ENCODE measurements at regions not wholly inside any gene's neighbourhood (a gene's known extent, or its start where the extent isn't known, plus 50 kb on each side); places are given as distances from the start of the nearest gene placed in this dataset.

- no peak for ATAC-seq
- no peaks in the 10 kb centered on the region for H3K36me3 ChIP-seq
- WGBS, 2 donors (ENCODE audit: low coverage in 1 of 2): 62 to 85% methylated on average over 4 of the region's 4 CpGs
- H3K27me3 ChIP-seq: no peaks in the 10 kb centered on the region
- TF ChIP-seq POLR2AphosphoS5 (IDR thresholded peaks at IDR 0.05): no peak
- H3K4me1 ChIP-seq: no peaks in the 10 kb centered on the region
- H3K9me3 ChIP-seq: peaks cover 0 to 13% (median 0%) of the 10 kb centered on the region in 3 donors
- H3K27ac ChIP-seq: no peak overlapping the region
- no peak overlapping the region for H3K4me3 ChIP-seq
Measured at GRCh38 chr15:81941479-81941878, 104.3 kb downstream of the MEX3B start.

GRCh38 chr15:81940467-81941451, 105.1 kb downstream of the MEX3B start:
- no peak overlapping the region for H3K27ac ChIP-seq
- H3K9me3 ChIP-seq: peaks cover 0 to 13% (median 0%) of the 10 kb centered on the region in 3 donors
- H3K4me3 ChIP-seq: no peak overlapping the region
- H3K27me3 ChIP-seq: no peaks in the 10 kb centered on the region
- H3K36me3 ChIP-seq: no peaks in the 10 kb centered on the region
- H3K4me1 ChIP-seq: no peaks in the 10 kb centered on the region
- TF ChIP-seq EP300 (IDR thresholded peaks at IDR 0.05) (no peak), POLR2AphosphoS5 (IDR thresholded peaks at IDR 0.05) (no peak), CTCF (IDR thresholded peaks at IDR 0.05) (no peak), POLR2A (IDR thresholded peaks at IDR 0.05) (no peak)
- ATAC-seq: no peak
- WGBS, 2 donors (ENCODE audit: low coverage in 1 of 2): 75 to 77% methylated on average over 1 of the region's 1 CpG

GRCh38 chr15:81939604-81940440, 106.0 kb downstream of the MEX3B start:
- WGBS, 2 donors (ENCODE audit: low coverage in 1 of 2): 33 to 49% methylated on average over 5 of the region's 5 CpGs
- Histone ChIP-seq H3K4me1 (no peaks in the 10 kb centered on the region), H3K4me3 (no peak overlapping the region), H3K27ac (no peak overlapping the region), H3K27me3 (no peaks in the 10 kb centered on the region), H3K36me3 (no peaks in the 10 kb centered on the region), H3K9me3 (peaks cover 0 to 13% (median 0%) of the 10 kb centered on the region in 3 donors)
- ATAC-seq: no peak
- no peak for TF ChIP-seq POLR2A (IDR thresholded peaks at IDR 0.05)
- TF ChIP-seq CTCF (IDR thresholded peaks at IDR 0.05): peak in 3 of 4 experiments; percentile 16 to 57 (median 46)
- no peak for TF ChIP-seq EP300 (IDR thresholded peaks at IDR 0.05)
- TF ChIP-seq POLR2AphosphoS5 (IDR thresholded peaks at IDR 0.05): no peak

- WGBS, 2 donors (ENCODE audit: low coverage in 1 of 2): 68 to 76% methylated on average over 4 of the region's 4 CpGs
- H3K4me3 ChIP-seq: no peak overlapping the region
Measured at GRCh38 chr15:81937189-81937588, 108.6 kb downstream of the MEX3B start.

GRCh38 chr15:81930582-81931369, 115.0 kb downstream of the MEX3B start:
- Histone ChIP-seq H3K4me1 (no peaks in the 10 kb centered on the region), H3K27ac (no peak overlapping the region), H3K36me3 (no peaks in the 10 kb centered on the region), H3K4me3 (no peak overlapping the region), H3K27me3 (no peaks in the 10 kb centered on the region), H3K9me3 (no peaks in the 10 kb centered on the region)
- WGBS, 2 donors (ENCODE audit: low coverage in 1 of 2): 81 to 85% methylated on average over 7 to 11 of the region's 11 CpGs
- ATAC-seq: no peak
- no peak for TF ChIP-seq CTCF (IDR thresholded peaks at IDR 0.05)
- no peak for TF ChIP-seq POLR2A (IDR thresholded peaks at IDR 0.05)
- no peak for TF ChIP-seq POLR2AphosphoS5 (IDR thresholded peaks at IDR 0.05)
- TF ChIP-seq EP300 (IDR thresholded peaks at IDR 0.05): no peak

More at GRCh38 chr15:81937189-81937588, 108.6 kb downstream of the MEX3B start:
- TF ChIP-seq POLR2AphosphoS5 (IDR thresholded peaks at IDR 0.05) (no peak), EP300 (IDR thresholded peaks at IDR 0.05) (no peak)
- H3K27ac ChIP-seq: no peak overlapping the region
- no peaks in the 10 kb centered on the region for H3K27me3 ChIP-seq
- no peaks in the 10 kb centered on the region for H3K36me3 ChIP-seq
- ATAC-seq: no peak
- H3K9me3 ChIP-seq: peaks cover 0 to 13% (median 0%) of the 10 kb centered on the region in 3 donors
- H3K4me1 ChIP-seq: no peaks in the 10 kb centered on the region

Measured in gastroesophageal sphincter (tissue), 4 donors.